SU-DHL-6 (cell line): ENCODE measurements at regions not wholly inside any gene's neighbourhood (a gene's known extent, or its start where the extent isn't known, plus 50 kb on each side); places are given as distances from the start of the nearest gene placed in this dataset.

ENCODE experiments used
- H2AFZ ChIP-seq: fragments of 200-600 bp; sonication (generic); 2 replicates; pipeline ENCODE4 v1.6.1; 2014; ENCODE audit warnings: low read depth, mild to moderate bottlenecking, moderate library complexity, mixed read lengths, antibody characterized with exemption, low read length; ENCODE audit not compliant: severe bottlenecking
- H3F3A ChIP-seq: fragments of 200-600 bp; shearing (Covaris generic); 2 replicates; pipeline ENCODE4 v1.6.0; 2016; ENCODE audit warnings: antibody characterized with exemption, mild to moderate bottlenecking; ENCODE audit not compliant: insufficient read depth
- H3K27ac ChIP-seq: fragments of 200-600 bp; sonication (generic); 2 replicates; pipeline ENCODE4 v1.5.1; 2016; ENCODE audit warnings: low read depth, mild to moderate bottlenecking, low read length, moderate library complexity, mixed read lengths
- H3K27me3 ChIP-seq: fragments of 200-600 bp; sonication (generic), shearing (Covaris generic); 2 replicates; pipeline ENCODE4 v1.6.0; 2014; ENCODE audit warnings: mild to moderate bottlenecking, low read length
- H3K36me3 ChIP-seq: fragments of 200-600 bp; sonication (generic); 2 replicates; pipeline ENCODE4 v1.6.1; 2014; ENCODE audit warnings: mild to moderate bottlenecking, low read length, mixed read lengths
- H3K4me2 ChIP-seq: fragments of 300-600, 200-600 bp; shearing (Covaris generic), sonication (generic); 2 replicates; pipeline ENCODE4 v1.6.0; 2014; ENCODE audit warnings: low read length, low read depth, mild to moderate bottlenecking; ENCODE audit not compliant: poor library complexity, severe bottlenecking
- H3K4me3 ChIP-seq: fragments of 200-600 bp; sonication (generic); 2 replicates; pipeline ENCODE4 v1.5.1; 2014; ENCODE audit warnings: antibody characterized with exemption, low read length, mild to moderate bottlenecking, mixed read lengths; ENCODE audit not compliant: insufficient read depth, poor library complexity, severe bottlenecking
- H3K79me2 ChIP-seq: fragments of 200-600 bp; sonication (generic); 2 replicates; pipeline ENCODE4 v1.6.1; 2014; ENCODE audit warnings: mild to moderate bottlenecking, low read length, moderate library complexity; ENCODE audit not compliant: insufficient read depth
- H3K9ac ChIP-seq: fragments of 200-600 bp; sonication (generic); 2 replicates; pipeline ENCODE4 v1.7.0; 2014; ENCODE audit warnings: mild to moderate bottlenecking, low read length
- H3K9me2 ChIP-seq: fragments of 200-600 bp; sonication (generic); replicated peaks from 2 replicates; pipeline ENCODE4 v1.6.1; 2014; ENCODE audit warnings: low read length; ENCODE audit not compliant: insufficient read depth
- H3K9me3 ChIP-seq: fragments of 200-600 bp; sonication (generic); 2 replicates; pipeline ENCODE4 v1.6.1; 2014; ENCODE audit warnings: low read length, mixed read lengths; ENCODE audit not compliant: insufficient read depth
- H4K20me1 ChIP-seq: fragments of 200-600 bp; sonication (generic); 2 replicates; pipeline ENCODE4 v1.6.1; 2014; ENCODE audit warnings: low read depth, mild to moderate bottlenecking, antibody characterized with exemption, low read length, moderate library complexity, mixed read lengths
- EZH2phosphoT487 ChIP-seq: fragments of 200-600 bp; sonication (generic), shearing (Covaris generic); conservative IDR thresholded peaks from 2 replicates; pipeline ENCODE4 v1.6.1; 2018; ENCODE audit warnings: mild to moderate bottlenecking, antibody characterized with exemption, low read length, moderate library complexity, mixed read lengths
- TF ChIP-seq, protein P1 (sequence below): fragments of 200-600 bp; sonication (generic); IDR thresholded peaks from one replicate; pipeline ENCODE4 v1.5.1; 2017; ENCODE audit warnings: antibody characterized with exemption, mild to moderate bottlenecking, low read length, moderate library complexity; ENCODE audit not compliant: insufficient read depth, poor library complexity, severe bottlenecking

GRCh38 chr1:48127735-48128685 lies 94.5 kb upstream of the SLC5A9 start:
- H3K4me3 ChIP-seq, result no peak overlapping the region
- H2AFZ ChIP-seq, result no peak overlapping the region
- H3F3A ChIP-seq, result no peaks in the 10 kb centered on the region
- no peaks in the 10 kb centered on the region for H3K27me3 ChIP-seq
- no peaks in the 10 kb centered on the region for H3K79me2 ChIP-seq
- no peaks in the 10 kb centered on the region for H4K20me1 ChIP-seq
- no peak for TF ChIP-seq EZH2phosphoT487
- TF ChIP-seq, protein P1, sequence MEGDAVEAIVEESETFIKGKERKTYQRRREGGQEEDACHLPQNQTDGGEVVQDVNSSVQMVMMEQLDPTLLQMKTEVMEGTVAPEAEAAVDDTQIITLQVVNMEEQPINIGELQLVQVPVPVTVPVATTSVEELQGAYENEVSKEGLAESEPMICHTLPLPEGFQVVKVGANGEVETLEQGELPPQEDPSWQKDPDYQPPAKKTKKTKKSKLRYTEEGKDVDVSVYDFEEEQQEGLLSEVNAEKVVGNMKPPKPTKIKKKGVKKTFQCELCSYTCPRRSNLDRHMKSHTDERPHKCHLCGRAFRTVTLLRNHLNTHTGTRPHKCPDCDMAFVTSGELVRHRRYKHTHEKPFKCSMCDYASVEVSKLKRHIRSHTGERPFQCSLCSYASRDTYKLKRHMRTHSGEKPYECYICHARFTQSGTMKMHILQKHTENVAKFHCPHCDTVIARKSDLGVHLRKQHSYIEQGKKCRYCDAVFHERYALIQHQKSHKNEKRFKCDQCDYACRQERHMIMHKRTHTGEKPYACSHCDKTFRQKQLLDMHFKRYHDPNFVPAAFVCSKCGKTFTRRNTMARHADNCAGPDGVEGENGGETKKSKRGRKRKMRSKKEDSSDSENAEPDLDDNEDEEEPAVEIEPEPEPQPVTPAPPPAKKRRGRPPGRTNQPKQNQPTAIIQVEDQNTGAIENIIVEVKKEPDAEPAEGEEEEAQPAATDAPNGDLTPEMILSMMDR, result no peak
- H3K4me2 ChIP-seq, result no peak overlapping the region
- no peaks in the 10 kb centered on the region for H3K9me2 ChIP-seq
- H3K36me3 ChIP-seq, result no peaks in the 10 kb centered on the region
- no peaks in the 10 kb centered on the region for H3K9me3 ChIP-seq
- H3K9ac ChIP-seq, result no peak overlapping the region
- no peak overlapping the region for H3K27ac ChIP-seq

DNA sequence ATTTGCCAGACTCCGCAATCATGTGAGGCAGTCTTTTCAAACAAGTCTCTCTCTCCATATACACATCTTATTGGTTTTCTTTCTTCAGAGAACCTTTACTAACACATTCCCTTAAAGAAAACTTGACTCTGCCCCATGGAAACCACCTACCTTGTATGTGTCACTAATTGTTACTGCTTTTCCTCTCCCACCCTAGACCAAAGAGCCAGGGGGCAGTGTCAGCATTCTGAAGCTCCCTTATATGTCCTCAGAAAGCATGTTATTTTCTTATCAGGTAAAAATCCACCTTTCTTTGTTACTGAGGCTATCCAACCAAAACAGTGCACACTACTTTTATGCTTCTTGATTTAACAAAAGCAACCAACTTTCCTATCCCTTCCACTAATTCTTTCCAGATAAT lies 98.9 kb upstream of the SLC5A9 start:
- Histone ChIP-seq H3K27ac (no peak overlapping the region), H3K4me3 (no peak overlapping the region), H3K9me2 (no peaks in the 10 kb centered on the region), H3K27me3 (no peaks in the 10 kb centered on the region), H3K79me2 (no peaks in the 10 kb centered on the region), H3K36me3 (no peaks in the 10 kb centered on the region), H3F3A (no peaks in the 10 kb centered on the region), H3K4me2 (no peak overlapping the region), H4K20me1 (no peaks in the 10 kb centered on the region), H3K9ac (no peak overlapping the region), H3K9me3 (no peaks in the 10 kb centered on the region), H2AFZ (no peak overlapping the region)
- TF ChIP-seq, protein P1, result no peak
- no peak for TF ChIP-seq EZH2phosphoT487

GRCh38 chr1:48121955-48122354 lies 100.6 kb upstream of the SLC5A9 start:
- H3K4me2 ChIP-seq, result no peak overlapping the region
- TF ChIP-seq, protein P1, result no peak
- no peak for TF ChIP-seq EZH2phosphoT487
- no peaks in the 10 kb centered on the region for H4K20me1 ChIP-seq
- H3K9me3 ChIP-seq, result no peaks in the 10 kb centered on the region
- no peaks in the 10 kb centered on the region for H3K79me2 ChIP-seq
- no peak overlapping the region for H2AFZ ChIP-seq
- no peaks in the 10 kb centered on the region for H3F3A ChIP-seq
- no peak overlapping the region for H3K9ac ChIP-seq
- no peaks in the 10 kb centered on the region for H3K27me3 ChIP-seq
- no peak overlapping the region for H3K27ac ChIP-seq
- H3K4me3 ChIP-seq, result no peak overlapping the region
- no peaks in the 10 kb centered on the region for H3K9me2 ChIP-seq
- no peaks in the 10 kb centered on the region for H3K36me3 ChIP-seq
